Esophagus squamous epithelium (tissue), 4 donors: ENCODE measurements at regions not wholly inside any gene's neighbourhood (a gene's known extent, or its start where the extent isn't known, plus 50 kb on each side); places are given as distances from the start of the nearest gene placed in this dataset.

Experiments
- CTCF ChIP-seq, 6 experiments: fragments of 450-650 bp in 4 of 6; fragments of 200-600 bp in 2 of 6; sonication (generic) in 2 of 6; IDR thresholded peaks; one replicate each; pipeline ENCODE4 v1.5.1; 2016 to 2019; ENCODE audit warnings: antibody characterized with exemption in 6 of 6, mild to moderate bottlenecking in 4 of 6, moderate library complexity in 4 of 6
- POLR2A ChIP-seq, 4 donors: fragments of 450-650 bp; IDR thresholded peaks; one replicate each; pipeline ENCODE4 v1.6.1; 2017; ENCODE audit warnings: antibody characterized with exemption in 4 of 4, mild to moderate bottlenecking in 4 of 4, moderate library complexity in 3 of 4

GRCh38 chr5:29024052-29024451, 1985.7 kb upstream of the CDH9 start:
- TF ChIP-seq POLR2A (IDR thresholded peaks at IDR 0.05) (no peak), CTCF (IDR thresholded peaks at IDR 0.05) (no peak)
